Testis (tissue), 2 donors: ENCODE measurements at regions not wholly inside any gene's neighbourhood (a gene's known extent, or its start where the extent isn't known, plus 50 kb on each side); places are given as distances from the start of the nearest gene placed in this dataset.
A peak's percentile ranks its signal among the peaks of the same experiment; 100 is the strongest.

Experiments
- DNase-seq: peaks from one replicate; pipeline ENCODE4 v3.0.0-alpha.2; 2019
- H3K27ac ChIP-seq, 2 donors: fragments of 200-600 bp; sonication (generic); one replicate each; pipeline ENCODE4 v1.5.1; 2019
- H3K27me3 ChIP-seq: fragments of 200-600 bp; sonication (generic); one replicate; pipeline ENCODE4 v1.5.1; 2019
- H3K36me3 ChIP-seq: fragments of 200-600 bp; sonication (generic); one replicate; pipeline ENCODE4 v1.5.1; 2017; ENCODE audit warnings: low read depth; ENCODE audit errors: missing control alignments
- H3K4me1 ChIP-seq: fragments of 200-600 bp; sonication (generic); one replicate; pipeline ENCODE4 v1.5.1; 2019
- H3K4me3 ChIP-seq, 2 donors: fragments of 200-600 bp; sonication (generic); one replicate each; pipeline ENCODE4 v1.5.1; 2017 to 2019
- H3K9me3 ChIP-seq: fragments of 200-600 bp; sonication (generic); one replicate; pipeline ENCODE4 v1.5.1; 2017
- POLR2A ChIP-seq: fragments of 450-650 bp; IDR thresholded peaks from one replicate; pipeline ENCODE4 v1.6.1; 2017; ENCODE audit warnings: antibody characterized with exemption, mild to moderate bottlenecking, moderate library complexity
- WGBS, 2 donors: methylation state at CpG; one replicate each; pipeline ENCODE4 v1.1.5; 2018; 5-methylcytosine and 5-hydroxymethylcytosine counted together
- intact Hi-C: fragments of 100-400 bp; cut with DNase I; formaldehyde crosslinking; loops from one replicate; pipeline ENCODE4 v1.15.1; 2023; ENCODE audit warnings: low total_unique reads
- TF ChIP-seq, protein P1 (sequence below), 3 experiments: fragments of 450-650 bp in 2 of 3; fragments of 200-600 bp in 1 of 3; sonication (generic) in 1 of 3; IDR thresholded peaks; one replicate each; pipeline ENCODE4 v1.5.1; 2016 to 2019; ENCODE audit warnings: antibody characterized with exemption in 3 of 3, mild to moderate bottlenecking in 2 of 3, moderate library complexity in 1 of 3

DNA sequence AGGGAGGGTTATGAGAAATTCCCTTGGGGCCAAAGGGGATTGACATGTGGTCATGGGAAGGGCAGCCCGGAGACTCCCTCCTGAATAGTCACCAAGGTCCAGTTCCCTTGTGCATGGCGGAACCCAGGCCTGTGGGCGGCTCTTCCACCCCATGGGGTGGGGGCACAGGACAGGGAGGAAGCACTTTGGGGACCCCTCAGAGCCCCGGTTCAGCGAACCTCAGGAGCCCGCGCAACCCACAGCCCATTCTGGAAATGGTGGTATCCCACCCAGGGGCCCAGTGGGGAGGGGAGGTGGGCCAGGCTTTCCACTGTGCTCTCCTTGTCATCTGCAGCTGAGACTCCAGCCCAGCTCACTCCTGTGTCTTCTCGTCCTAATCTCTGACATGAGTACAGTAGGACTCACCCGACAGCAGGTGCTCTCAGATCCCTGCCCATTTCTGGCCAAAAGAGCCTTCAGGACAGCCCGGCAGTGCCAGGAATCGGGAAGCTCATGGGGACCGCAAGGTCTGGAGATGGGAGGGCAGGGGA, 255.2 kb upstream of the SFSWAP start:
- DNase-seq: peak; percentile 12
- Histone ChIP-seq H3K27ac (no peak overlapping the region), H3K27me3 (no peaks in the 10 kb centered on the region), H3K4me1 (no peaks in the 10 kb centered on the region), H3K36me3 (no peaks in the 10 kb centered on the region), H3K9me3 (no peaks in the 10 kb centered on the region), H3K4me3 (no peak overlapping the region)
- 72 to 85% methylated on average over 10 to 12 of the region's 12 CpGs for WGBS, 2 donors
- intact Hi-C loops: no loop called here
- no peak for TF ChIP-seq POLR2A
- TF ChIP-seq, protein P1, sequence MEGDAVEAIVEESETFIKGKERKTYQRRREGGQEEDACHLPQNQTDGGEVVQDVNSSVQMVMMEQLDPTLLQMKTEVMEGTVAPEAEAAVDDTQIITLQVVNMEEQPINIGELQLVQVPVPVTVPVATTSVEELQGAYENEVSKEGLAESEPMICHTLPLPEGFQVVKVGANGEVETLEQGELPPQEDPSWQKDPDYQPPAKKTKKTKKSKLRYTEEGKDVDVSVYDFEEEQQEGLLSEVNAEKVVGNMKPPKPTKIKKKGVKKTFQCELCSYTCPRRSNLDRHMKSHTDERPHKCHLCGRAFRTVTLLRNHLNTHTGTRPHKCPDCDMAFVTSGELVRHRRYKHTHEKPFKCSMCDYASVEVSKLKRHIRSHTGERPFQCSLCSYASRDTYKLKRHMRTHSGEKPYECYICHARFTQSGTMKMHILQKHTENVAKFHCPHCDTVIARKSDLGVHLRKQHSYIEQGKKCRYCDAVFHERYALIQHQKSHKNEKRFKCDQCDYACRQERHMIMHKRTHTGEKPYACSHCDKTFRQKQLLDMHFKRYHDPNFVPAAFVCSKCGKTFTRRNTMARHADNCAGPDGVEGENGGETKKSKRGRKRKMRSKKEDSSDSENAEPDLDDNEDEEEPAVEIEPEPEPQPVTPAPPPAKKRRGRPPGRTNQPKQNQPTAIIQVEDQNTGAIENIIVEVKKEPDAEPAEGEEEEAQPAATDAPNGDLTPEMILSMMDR (IDR thresholded peaks at IDR 0.05): no peak

DNA sequence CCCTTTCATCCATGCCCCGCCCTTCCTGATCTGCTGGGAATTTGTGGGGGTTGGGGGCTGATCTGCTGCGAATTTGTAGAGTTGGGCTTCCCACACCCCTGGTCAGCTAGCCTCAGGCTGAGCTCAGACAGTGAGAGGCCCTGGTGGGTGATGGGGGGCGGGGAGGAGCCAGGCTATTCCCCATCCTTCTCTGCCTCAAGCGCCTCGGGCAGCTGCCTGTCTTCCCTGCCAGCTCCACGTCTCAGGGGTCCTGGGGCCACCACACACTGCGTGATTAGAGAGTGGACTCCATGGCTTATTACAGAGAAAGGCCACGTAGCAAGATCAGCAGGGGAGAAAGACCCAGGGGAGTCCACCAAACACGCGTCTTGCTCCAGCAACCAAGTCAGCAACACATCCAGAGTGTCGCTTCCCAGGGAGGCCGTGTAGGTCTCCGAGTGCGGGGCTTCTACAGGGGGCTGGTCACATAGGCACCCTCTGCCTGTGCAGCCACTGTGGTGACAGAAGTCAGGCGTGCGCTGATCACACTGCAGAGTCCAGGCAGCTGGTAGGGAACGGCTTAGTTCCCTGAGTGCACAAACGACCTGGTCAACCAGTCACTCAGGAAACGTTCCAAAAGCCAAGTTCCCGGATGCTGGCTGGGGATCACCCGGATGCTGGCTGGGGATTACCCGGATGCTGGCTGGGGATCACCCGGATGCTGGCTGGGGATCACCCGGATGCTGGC, 254.4 kb upstream of the SFSWAP start:
- no peaks in the 10 kb centered on the region for H3K27me3 ChIP-seq
- no peak for TF ChIP-seq POLR2A
- TF ChIP-seq, protein P1 (IDR thresholded peaks at IDR 0.05): no peak

DNA sequence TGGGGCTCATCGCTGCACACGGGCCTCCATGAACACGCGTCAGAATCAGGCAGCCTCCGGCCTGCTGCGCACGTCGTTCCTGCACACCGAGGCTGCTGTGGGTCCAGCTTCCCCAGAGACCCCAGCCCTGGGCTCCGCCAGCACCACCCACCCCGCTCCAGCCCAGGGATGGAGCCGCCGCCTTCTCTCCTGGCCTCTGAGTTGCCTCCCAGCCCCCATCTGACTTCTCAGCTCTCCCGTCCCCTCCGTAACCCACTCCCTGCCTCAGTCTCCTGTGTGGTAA, 253.9 kb upstream of the SFSWAP start:
- DNase-seq: no peak
- 60 to 69% methylated on average over 8 to 12 of the region's 15 CpGs for WGBS, 2 donors
- no peak for TF ChIP-seq POLR2A
- TF ChIP-seq, protein P1 (IDR thresholded peaks at IDR 0.05): no peak
- intact Hi-C loops: no loop called here
- no peaks in the 10 kb centered on the region for H3K36me3 ChIP-seq
- H3K4me3 ChIP-seq: peak overlapping the region; percentile 48 to 49
- no peak overlapping the region for H3K27ac ChIP-seq
- H3K9me3 ChIP-seq: no peaks in the 10 kb centered on the region
- H3K4me1 ChIP-seq: no peaks in the 10 kb centered on the region
- no peaks in the 10 kb centered on the region for H3K27me3 ChIP-seq

More for the DNA sequence above, 254.4 kb upstream of the SFSWAP start:
- Histone ChIP-seq H3K9me3 (no peaks in the 10 kb centered on the region), H3K4me3 (peak overlapping the region; percentile 48 to 49), H3K36me3 (no peaks in the 10 kb centered on the region), H3K4me1 (no peaks in the 10 kb centered on the region), H3K27ac (no peak overlapping the region)
- 42 to 66% methylated on average over 15 to 24 of the region's 24 CpGs for WGBS, 2 donors
- intact Hi-C loops: no loop called here
- DNase-seq: peak; percentile 42

DNA sequence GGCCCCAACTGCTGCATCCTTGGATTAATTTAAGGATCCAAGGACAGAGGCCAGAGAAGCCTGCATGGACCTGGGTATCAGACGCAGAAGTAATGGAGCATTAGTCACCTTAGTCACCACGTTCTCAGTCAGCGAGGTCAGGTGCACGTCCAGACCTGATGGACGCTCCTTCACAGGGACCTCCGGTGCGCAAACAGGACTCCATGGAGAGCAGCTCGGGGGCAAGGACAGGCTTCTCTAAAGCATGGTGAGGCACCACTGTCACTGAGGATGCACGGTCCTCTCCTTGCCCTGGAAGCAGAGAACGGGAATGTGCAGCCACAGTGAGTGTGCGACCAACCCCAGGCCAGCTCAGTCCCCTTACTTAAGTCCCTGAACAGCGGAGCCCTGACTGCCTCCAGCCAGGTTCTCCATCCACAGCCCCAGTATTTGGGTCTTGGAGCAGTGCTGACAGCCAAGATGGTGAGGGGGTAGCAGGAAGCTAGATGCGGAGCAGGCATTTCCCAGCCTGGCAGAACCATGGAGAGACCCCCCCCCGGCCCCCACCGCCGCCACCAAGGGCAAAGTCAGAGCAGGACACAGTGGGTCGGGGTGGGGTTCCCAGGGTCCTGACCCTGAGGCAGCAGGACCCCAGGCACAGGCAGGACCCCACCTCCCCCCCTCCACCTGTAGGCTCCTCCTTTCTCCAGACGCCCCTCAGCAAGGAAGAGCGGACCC, 253.4 kb upstream of the SFSWAP start:
- 68 to 86% methylated on average over 16 to 19 of the region's 19 CpGs for WGBS, 2 donors
- Histone ChIP-seq H3K4me3 (peak overlapping the region; percentile 48 to 49), H3K27me3 (no peaks in the 10 kb centered on the region), H3K4me1 (no peaks in the 10 kb centered on the region), H3K36me3 (no peaks in the 10 kb centered on the region), H3K9me3 (no peaks in the 10 kb centered on the region), H3K27ac (no peak overlapping the region)
- no peak for TF ChIP-seq POLR2A
- TF ChIP-seq, protein P1 (IDR thresholded peaks at IDR 0.05): no peak
- intact Hi-C loops: no loop called here
- peak; percentile 13 for DNase-seq
